Activated T-cell treated with anti-CD3 and anti-CD28 coated beads, Interleukin-2, amount 50 U/mL, for 24 hours (primary cell): ENCODE measurements at regions not wholly inside any gene's neighbourhood (a gene's known extent, or its start where the extent isn't known, plus 50 kb on each side); places are given as distances from the start of the nearest gene placed in this dataset.
"Not testable (repeated sequence)": the region's sequence is repeated elsewhere in the genome, so short reads cannot be mapped to it uniquely, and the experiment has no call there.

Source experiments
- DNase-seq: peaks from one replicate; pipeline ENCODE4 v3.0.0-alpha.2; 2020
- H3K27ac Mint-ChIP-seq: 2 replicates; pipeline ENCODE4 v1.8.0; 2020; ENCODE audit warnings: mild to moderate bottlenecking, mixed read lengths
- H3K27me3 Mint-ChIP-seq: 2 replicates; pipeline ENCODE4 v1.8.0; 2020; ENCODE audit warnings: mixed read lengths
- H3K36me3 Mint-ChIP-seq: 2 replicates; pipeline ENCODE4 v1.8.0; 2020; ENCODE audit warnings: low read depth, mixed read lengths
- H3K4me1 Mint-ChIP-seq: 2 replicates; pipeline ENCODE4 v1.8.0; 2020; ENCODE audit warnings: low read depth, mixed read lengths
- H3K4me3 Mint-ChIP-seq: 2 replicates; pipeline ENCODE4 v1.8.0; 2020; ENCODE audit warnings: mild to moderate bottlenecking, moderate library complexity, mixed read lengths
- H3K9me3 Mint-ChIP-seq: 2 replicates; pipeline ENCODE4 v1.8.0; 2020; ENCODE audit warnings: mixed read lengths

DNA sequence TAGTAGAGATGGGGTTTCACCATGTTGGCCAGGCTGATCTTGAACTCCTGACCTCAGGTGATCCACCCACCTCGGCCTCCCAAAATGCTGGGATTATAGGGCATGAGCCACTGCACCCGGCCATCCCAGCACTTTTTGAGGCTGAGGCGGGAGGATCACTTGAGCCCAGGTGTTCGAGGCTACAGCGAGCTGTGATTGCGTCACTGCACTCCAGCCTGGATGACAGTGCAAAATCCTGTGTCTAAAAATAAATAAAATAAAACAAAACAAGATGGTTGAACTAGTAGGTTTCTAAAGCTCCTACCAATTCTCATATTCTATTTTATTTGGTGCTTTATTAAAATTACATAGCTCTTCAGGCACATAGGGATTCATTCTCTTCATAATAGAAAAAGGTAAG, 890.3 kb upstream of the AUTS2 start:
- H3K27me3 Mint-ChIP-seq: no peaks in the 10 kb centered on the region
- no peaks in the 10 kb centered on the region for H3K4me1 Mint-ChIP-seq
- no peaks in the 10 kb centered on the region for H3K36me3 Mint-ChIP-seq
- no peak for DNase-seq
- no peak overlapping the region for H3K27ac Mint-ChIP-seq
- H3K4me3 Mint-ChIP-seq: no peak overlapping the region
- peaks cover 31% of the 10 kb centered on the region for H3K9me3 Mint-ChIP-seq

DNA sequence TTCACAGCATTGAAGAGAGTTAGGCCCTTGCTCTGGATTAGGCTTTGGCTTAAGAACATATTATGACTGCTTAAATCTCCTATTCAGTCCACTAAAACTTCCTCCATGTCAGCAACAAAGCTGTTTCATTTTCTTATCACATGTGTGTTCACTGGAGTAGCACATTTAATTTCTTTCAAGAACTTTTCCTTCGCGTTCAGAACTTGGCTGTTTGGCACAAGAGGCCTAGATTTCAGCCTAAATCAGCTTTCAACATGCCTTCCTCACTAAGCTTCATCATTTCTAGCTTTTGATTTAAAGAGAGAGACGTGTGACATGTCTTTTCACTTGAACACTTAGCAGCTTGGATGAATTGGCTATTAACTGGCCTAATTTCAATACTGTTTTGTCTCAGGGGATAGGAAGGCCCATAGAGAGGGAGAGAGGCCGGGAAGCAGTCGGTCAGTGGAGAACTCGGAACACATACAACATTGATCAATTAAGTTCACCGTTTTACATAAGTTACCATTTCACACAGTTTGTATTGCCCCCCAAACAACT, 885.2 kb upstream of the AUTS2 start:
- Mint-ChIP-seq H3K36me3 (no peaks in the 10 kb centered on the region), H3K4me1 (no peaks in the 10 kb centered on the region), H3K27me3 (no peaks in the 10 kb centered on the region), H3K4me3 (no peak overlapping the region), H3K27ac (no peak overlapping the region), H3K9me3 (peaks cover 26% of the 10 kb centered on the region)
- DNase-seq: no peak

DNA sequence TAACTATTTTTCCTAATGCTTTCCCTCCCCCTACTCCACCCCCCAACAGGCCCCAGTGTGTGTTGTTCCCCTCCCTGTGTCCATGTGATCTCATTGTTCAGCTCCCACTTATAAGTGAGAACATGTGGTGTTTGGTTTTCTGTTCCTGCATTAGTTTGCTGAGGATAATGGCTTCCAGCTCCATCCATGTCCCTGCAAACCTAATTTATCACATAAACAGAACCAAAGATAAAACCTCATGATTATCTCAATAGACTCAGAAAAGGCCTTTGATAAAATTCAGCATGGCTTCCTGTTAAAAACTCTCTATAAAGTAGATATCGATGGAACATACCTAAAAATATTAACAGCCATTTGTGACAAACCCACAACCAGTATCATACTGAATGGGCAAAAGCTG, 884.1 kb upstream of the AUTS2 start:
- not testable (repeated sequence) for H3K27me3 Mint-ChIP-seq, H3K36me3 Mint-ChIP-seq

DNA sequence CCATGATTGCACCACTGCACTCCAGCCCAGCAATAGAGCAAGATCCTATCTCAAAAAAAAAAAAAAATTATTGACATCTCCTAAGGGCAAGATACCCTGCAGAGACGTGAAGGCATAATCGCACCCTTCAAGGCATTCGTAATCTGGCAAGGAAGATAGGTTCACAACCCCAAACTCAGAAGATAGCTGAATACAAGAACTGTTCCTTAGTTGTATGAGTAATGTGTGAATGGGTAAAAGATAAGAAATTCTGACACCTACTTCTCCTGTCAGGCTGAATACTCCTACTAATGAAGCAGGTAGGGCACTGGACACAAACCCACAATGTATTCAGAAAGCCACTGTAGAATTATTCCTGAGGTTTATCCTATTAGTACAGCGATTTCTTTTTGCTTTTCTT, 882.4 kb upstream of the AUTS2 start:
- no peak for DNase-seq
- H3K4me1 Mint-ChIP-seq: no peaks in the 10 kb centered on the region
- H3K27me3 Mint-ChIP-seq: no peaks in the 10 kb centered on the region
- no peaks in the 10 kb centered on the region for H3K36me3 Mint-ChIP-seq
- H3K9me3 Mint-ChIP-seq: peaks cover 13% of the 10 kb centered on the region
- H3K4me3 Mint-ChIP-seq: no peak overlapping the region
- no peak overlapping the region for H3K27ac Mint-ChIP-seq

More for the DNA sequence above, 884.1 kb upstream of the AUTS2 start:
- H3K4me1 Mint-ChIP-seq, H3K27ac Mint-ChIP-seq, DNase-seq, H3K4me3 Mint-ChIP-seq: not testable (repeated sequence)
- H3K9me3 Mint-ChIP-seq: peaks cover 21% of the 10 kb centered on the region

DNA sequence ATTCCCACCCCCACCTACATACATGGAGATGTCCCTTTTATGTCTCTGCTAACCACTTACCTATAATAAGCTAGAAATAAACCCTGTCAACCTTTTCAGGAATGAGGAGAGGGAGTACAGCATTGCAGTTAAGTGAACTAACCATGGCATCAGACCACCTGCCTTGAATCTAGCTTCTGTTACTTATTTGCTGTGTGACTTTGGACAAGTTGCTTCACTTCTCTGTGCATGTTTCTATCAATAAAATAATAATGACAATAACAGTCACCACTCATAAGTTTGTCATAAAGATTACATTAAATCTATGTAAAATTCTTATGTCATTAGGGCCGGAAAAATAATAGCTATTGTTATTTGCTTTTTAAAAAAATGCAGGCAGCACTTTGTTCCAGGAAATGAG, 881.1 kb upstream of the AUTS2 start:
- Mint-ChIP-seq H3K4me3 (no peak overlapping the region), H3K27ac (no peak overlapping the region), H3K36me3 (no peaks in the 10 kb centered on the region), H3K9me3 (peaks cover 7% of the 10 kb centered on the region), H3K27me3 (no peaks in the 10 kb centered on the region), H3K4me1 (no peaks in the 10 kb centered on the region)
- DNase-seq: no peak

DNA sequence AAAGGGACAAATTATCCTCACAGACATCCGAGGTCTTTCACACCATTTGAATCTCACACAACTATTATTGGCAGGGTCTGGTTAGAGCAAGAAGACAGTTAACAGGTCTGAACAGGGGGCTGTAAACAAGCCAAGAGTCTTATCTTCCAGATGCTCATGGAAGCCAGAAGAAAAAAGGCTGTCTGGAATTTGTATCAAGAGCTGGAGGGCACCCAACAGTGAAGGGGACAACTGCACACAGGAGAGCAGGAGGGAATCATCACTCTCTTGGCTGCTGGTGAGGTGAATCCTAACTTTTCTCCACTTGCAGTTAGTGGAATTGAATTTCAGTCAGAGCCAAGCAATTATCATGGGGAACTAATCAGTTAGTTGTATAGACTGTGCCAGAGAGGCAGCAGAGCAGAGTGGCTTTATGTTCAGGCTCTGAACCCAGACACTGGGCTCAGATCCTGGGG, 880.2 kb upstream of the AUTS2 start:
- Mint-ChIP-seq H3K4me3 (no peak overlapping the region), H3K36me3 (no peaks in the 10 kb centered on the region), H3K9me3 (peaks cover 4% of the 10 kb centered on the region), H3K27ac (no peak overlapping the region), H3K4me1 (no peaks in the 10 kb centered on the region), H3K27me3 (no peaks in the 10 kb centered on the region)
- DNase-seq: no peak

DNA sequence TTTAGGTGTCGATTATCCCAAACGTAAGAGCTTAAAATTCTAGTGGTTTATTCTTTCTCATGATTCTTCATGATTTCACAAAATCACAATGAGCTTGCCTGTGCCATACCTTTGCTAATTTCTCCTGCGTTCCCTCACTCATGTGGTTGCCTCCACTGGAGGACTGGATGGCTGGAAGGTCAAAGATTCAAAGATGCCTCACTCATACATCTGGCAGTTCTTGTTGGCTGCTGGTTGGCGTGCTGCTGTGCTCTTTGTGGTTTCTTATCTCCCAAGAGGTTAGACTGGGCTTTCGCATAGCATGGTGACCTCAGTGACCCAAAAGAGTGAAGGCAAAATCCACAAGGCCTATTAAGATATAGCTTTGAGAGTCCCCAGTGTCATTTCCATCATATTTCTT, 877.6 kb upstream of the AUTS2 start:
- Mint-ChIP-seq H3K4me1 (no peaks in the 10 kb centered on the region), H3K36me3 (no peaks in the 10 kb centered on the region), H3K27ac (no peak overlapping the region), H3K9me3 (peaks cover 5% of the 10 kb centered on the region), H3K27me3 (no peaks in the 10 kb centered on the region), H3K4me3 (no peak overlapping the region)
- no peak for DNase-seq

DNA sequence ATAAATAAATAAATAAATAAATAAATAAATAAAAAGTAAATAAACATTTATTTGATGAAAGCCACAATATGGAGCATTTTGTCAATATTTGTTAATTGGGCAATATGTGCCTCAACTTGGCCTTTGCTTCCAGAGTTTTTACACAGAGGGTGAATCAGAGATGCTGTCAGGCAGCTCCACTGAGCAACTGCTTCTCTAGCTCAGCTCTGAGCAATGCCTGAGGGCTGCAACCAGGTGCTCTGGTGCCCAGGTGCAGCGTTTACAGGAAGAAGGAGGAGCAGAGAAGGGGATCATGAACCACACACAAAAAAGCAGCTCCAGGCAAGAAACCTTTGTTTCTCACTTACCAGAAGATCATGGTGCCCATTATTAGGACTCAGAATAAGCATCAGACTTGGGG, 876.2 kb upstream of the AUTS2 start:
- DNase-seq: no peak
- no peak overlapping the region for H3K27ac Mint-ChIP-seq
- no peak overlapping the region for H3K4me3 Mint-ChIP-seq
- no peaks in the 10 kb centered on the region for H3K27me3 Mint-ChIP-seq
- H3K36me3 Mint-ChIP-seq: no peaks in the 10 kb centered on the region
- H3K4me1 Mint-ChIP-seq: no peaks in the 10 kb centered on the region
- peaks cover 10% of the 10 kb centered on the region for H3K9me3 Mint-ChIP-seq

DNA sequence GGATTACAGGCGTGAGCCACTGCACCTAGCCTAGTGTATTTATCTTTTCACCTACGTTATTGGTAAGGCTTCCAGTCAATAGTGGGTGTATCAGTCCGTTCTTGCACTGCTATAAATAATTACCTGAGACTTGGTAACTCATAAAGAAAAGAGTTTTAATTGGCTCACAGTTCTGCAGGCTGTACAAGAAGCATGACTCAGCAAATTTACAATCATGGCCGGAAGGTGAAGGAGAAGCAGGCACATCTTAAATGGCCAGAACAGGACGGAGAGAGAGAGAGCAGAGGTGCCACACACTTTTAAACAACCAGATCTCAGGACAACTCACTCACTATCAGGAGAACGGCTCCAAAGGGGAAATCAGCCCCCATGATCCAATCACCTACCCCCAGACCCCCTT, 873.3 kb upstream of the AUTS2 start:
- Mint-ChIP-seq H3K4me1 (no peaks in the 10 kb centered on the region), H3K27ac (no peak overlapping the region), H3K36me3 (no peaks in the 10 kb centered on the region), H3K27me3 (no peaks in the 10 kb centered on the region), H3K9me3 (peaks cover 13% of the 10 kb centered on the region), H3K4me3 (no peak overlapping the region)
- DNase-seq: no peak

DNA sequence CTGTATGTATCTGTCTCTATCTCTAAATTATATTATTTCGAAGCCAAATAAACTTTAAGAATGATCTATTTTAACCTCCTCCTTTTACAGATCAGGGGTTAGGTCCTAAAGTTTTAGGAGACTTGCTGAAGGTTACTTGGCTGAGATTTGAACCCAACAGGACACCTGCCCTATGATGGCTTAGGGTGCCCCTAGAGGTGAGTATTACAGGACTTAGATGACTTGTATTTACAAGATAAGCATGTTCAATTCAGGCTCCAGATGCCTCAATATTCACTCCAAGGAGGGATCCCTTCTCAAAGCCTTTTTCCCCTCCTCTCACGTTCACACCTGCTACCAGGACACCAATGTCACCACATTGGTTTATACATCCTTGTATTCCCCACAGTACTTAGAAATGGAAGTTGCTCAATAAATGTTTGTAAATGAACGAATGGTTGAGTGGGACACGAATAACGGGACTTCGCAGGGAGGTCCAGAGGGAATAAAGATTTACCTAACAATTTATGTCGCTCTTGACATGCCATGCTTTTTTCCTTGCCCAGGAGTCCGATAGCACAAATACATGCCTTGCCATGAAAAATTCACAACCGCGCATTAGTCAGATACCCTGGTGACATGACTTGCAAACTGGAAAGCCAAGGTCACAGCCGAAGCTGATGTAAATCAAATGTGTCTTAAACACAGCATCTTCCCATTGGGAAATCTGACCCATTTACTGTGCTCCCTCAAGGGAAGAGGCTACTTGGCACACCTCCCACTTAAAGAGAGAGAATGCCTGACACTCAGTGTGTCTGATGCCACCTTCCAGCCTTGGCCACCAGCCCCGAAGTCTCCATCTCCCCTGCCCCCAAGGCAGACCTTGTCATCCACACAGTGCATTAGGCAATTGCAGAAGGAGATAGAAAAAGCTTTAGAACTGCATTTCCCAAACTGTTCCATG, 872.2 kb upstream of the AUTS2 start:
- Mint-ChIP-seq H3K36me3 (no peaks in the 10 kb centered on the region), H3K4me3 (no peak overlapping the region)

DNA sequence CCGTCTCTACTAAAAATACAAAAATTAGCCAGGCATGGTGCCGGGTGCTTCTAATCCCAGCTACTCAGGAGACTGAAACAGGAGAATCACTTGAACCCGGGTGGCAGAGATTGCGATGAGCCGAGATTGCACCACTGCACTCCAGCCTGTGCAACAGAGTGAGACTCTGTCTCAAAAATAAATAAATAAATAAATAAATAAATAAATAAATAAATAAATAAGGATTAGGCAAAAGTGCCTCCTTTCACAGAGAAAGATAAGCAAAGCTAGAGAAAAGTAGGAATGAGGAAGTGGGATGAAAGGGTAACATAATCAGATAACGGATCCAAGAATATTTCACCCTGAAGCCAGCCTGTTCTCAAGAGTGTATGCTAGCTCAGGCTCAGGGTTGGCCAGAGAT, 869.6 kb upstream of the AUTS2 start:
- not testable (repeated sequence) for H3K27me3 Mint-ChIP-seq, H3K27ac Mint-ChIP-seq, H3K4me3 Mint-ChIP-seq, DNase-seq, H3K36me3 Mint-ChIP-seq, H3K4me1 Mint-ChIP-seq
- peaks cover 13% of the 10 kb centered on the region for H3K9me3 Mint-ChIP-seq

More for the DNA sequence above, 872.2 kb upstream of the AUTS2 start:
- H3K4me1 Mint-ChIP-seq: no peaks in the 10 kb centered on the region
- H3K27me3 Mint-ChIP-seq: no peaks in the 10 kb centered on the region
- H3K9me3 Mint-ChIP-seq: peaks cover 13% of the 10 kb centered on the region
- DNase-seq: no peak
- no peak overlapping the region for H3K27ac Mint-ChIP-seq

DNA sequence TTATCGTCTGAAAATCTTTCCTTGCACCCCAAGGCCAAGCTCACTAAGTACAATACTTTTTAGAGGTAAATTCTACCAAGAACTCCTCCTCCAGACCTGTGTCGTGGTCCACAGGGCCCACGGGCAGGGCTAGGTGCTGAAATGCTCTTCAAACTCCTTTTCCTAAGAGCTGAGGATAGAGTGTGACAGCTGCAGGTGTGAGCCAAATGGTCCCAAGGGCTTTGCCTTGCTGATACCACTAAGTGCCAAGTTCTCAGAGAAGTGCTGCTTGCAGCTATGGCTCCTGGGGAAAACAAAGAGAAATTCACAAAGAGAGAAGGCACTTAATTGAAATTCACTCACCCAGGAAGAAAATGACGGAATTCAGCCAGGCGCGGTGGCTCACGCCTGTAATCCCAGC, 868.9 kb upstream of the AUTS2 start:
- Mint-ChIP-seq H3K4me1 (no peaks in the 10 kb centered on the region), H3K9me3 (peaks cover 13% of the 10 kb centered on the region)

DNA sequence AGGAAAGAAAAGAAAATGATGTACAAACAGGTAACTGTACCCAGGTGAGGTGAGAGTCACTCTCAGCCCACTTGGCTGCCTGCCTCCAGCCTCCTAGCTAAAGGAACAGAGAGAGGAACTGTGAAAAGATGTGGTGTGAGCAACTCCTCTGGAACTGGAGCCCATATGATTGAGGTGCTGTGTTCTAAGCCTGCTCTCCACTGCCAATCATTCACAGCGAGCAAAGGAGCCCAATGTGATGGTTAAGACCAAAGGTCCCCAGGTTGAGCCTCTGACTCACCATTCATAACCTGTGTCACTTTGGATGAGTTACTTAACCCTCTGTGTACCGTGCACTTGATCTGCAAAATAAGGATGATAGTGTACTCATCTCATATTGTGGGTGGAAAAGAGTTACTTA, 868.1 kb upstream of the AUTS2 start:
- Mint-ChIP-seq H3K9me3 (peaks cover 14% of the 10 kb centered on the region), H3K27me3 (no peaks in the 10 kb centered on the region), H3K4me1 (no peaks in the 10 kb centered on the region), H3K4me3 (no peak overlapping the region), H3K27ac (no peak overlapping the region), H3K36me3 (no peaks in the 10 kb centered on the region)
- DNase-seq: no peak

More for the DNA sequence above, 868.9 kb upstream of the AUTS2 start:
- no peak overlapping the region for H3K4me3 Mint-ChIP-seq
- no peaks in the 10 kb centered on the region for H3K27me3 Mint-ChIP-seq
- no peaks in the 10 kb centered on the region for H3K36me3 Mint-ChIP-seq
- no peak overlapping the region for H3K27ac Mint-ChIP-seq
- DNase-seq: no peak

DNA sequence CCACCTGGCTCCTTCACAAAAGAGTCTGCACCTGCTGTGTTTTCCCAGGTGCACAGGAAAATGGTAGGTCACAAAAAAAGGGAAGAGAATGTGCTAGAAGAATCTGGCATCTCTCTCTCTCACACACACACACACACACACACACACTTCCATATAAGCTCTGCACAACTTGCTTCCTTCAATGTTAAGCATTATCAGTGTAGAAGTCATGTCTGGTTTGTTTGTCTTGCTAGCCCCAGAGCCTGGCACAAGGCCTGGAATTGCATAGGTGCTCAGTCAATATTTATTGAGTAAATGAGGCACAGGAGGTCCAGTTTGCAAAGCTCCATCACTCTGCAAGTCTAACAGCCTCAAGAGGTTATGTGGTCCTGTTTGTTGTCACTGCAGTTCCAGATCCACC, 867.3 kb upstream of the AUTS2 start:
- H3K27ac Mint-ChIP-seq: no peak overlapping the region
- no peak overlapping the region for H3K4me3 Mint-ChIP-seq
- H3K27me3 Mint-ChIP-seq: no peaks in the 10 kb centered on the region
- H3K9me3 Mint-ChIP-seq: peaks cover 12% of the 10 kb centered on the region
- no peaks in the 10 kb centered on the region for H3K36me3 Mint-ChIP-seq
- H3K4me1 Mint-ChIP-seq: no peaks in the 10 kb centered on the region
- no peak for DNase-seq
